ENCODE measurements at regions not wholly inside any gene's neighbourhood (a gene's known extent, or its start where the extent isn't known, plus 50 kb on each side); places are given as distances from the start of the nearest gene placed in this dataset.

- no peak for TF ChIP-seq E2F4 (CRISPR knock-in tag; IDR thresholded peaks at IDR 0.05; ENCODE audit: borderline replicate concordance, low read depth)
- TF ChIP-seq, protein P1, sequence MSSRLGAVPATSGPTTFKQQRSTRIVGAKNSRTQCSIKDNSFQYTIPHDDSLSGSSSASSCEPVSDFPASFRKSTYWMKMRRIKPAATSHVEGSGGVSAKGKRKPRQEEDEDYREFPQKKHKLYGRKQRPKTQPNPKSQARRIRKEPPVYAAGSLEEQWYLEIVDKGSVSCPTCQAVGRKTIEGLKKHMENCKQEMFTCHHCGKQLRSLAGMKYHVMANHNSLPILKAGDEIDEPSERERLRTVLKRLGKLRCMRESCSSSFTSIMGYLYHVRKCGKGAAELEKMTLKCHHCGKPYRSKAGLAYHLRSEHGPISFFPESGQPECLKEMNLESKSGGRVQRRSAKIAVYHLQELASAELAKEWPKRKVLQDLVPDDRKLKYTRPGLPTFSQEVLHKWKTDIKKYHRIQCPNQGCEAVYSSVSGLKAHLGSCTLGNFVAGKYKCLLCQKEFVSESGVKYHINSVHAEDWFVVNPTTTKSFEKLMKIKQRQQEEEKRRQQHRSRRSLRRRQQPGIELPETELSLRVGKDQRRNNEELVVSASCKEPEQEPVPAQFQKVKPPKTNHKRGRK (CRISPR knock-in tag; IDR thresholded peaks at IDR 0.05; ENCODE audit: borderline replicate concordance): no peak
- TF ChIP-seq ZMAT4 (CRISPR knock-in tag; IDR thresholded peaks at IDR 0.05): no peak
- TF ChIP-seq, protein P2, sequence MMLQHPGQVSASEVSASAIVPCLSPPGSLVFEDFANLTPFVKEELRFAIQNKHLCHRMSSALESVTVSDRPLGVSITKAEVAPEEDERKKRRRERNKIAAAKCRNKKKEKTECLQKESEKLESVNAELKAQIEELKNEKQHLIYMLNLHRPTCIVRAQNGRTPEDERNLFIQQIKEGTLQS (CRISPR knock-in tag; conservative IDR thresholded peaks at IDR 0.05): no peak
- TF ChIP-seq, protein P3, sequence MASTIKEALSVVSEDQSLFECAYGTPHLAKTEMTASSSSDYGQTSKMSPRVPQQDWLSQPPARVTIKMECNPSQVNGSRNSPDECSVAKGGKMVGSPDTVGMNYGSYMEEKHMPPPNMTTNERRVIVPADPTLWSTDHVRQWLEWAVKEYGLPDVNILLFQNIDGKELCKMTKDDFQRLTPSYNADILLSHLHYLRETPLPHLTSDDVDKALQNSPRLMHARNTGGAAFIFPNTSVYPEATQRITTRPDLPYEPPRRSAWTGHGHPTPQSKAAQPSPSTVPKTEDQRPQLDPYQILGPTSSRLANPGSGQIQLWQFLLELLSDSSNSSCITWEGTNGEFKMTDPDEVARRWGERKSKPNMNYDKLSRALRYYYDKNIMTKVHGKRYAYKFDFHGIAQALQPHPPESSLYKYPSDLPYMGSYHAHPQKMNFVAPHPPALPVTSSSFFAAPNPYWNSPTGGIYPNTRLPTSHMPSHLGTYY (CRISPR knock-in tag; IDR thresholded peaks at IDR 0.05): no peak
- TF ChIP-seq USF2 (CRISPR knock-in tag; IDR thresholded peaks at IDR 0.05): no peak
- no peak for TF ChIP-seq NR1H2 (CRISPR knock-in tag; IDR thresholded peaks at IDR 0.05)
- TF ChIP-seq HMGA2 (CRISPR knock-in tag; IDR thresholded peaks at IDR 0.05): no peak
- TF ChIP-seq E2F1 (CRISPR knock-in tag; IDR thresholded peaks at IDR 0.05): no peak
- TF ChIP-seq MXD4 (CRISPR knock-in tag; IDR thresholded peaks at IDR 0.05; ENCODE audit: borderline replicate concordance): no peak
These were observed 102.8 kb upstream of the PHACTR1 start (continued) for GRCh38 chr6:12613811-12614210.

DNA sequence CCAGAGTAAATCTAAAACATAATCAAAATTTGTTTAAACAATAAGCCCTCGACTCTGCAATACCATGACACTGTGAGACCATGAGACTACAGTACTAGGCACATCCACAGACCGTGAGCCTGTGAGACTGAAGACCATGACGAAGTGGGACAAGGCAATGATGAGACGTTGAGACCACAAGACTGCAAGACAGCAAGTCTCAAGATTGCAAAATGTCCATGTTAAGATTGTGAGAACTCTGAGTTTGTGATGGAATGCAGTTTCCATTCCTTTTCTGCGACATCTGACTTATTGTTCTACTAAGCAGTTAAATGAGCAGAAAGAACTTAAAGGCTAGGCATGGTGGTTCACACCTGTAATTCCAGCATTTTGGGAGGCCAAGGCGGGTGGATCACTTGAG lies 102.1 kb upstream of the PHACTR1 start:
- Mint-ChIP-seq H3K4me3 (no peak overlapping the region), H3K36me3 (no peaks in the 10 kb centered on the region), H3K27ac (no peak overlapping the region), H3K9me3 (no peaks in the 10 kb centered on the region), H3K27me3 (ENCODE audit: low read depth) (no peaks in the 10 kb centered on the region), H3K4me1 (peaks cover 4% of the 10 kb centered on the region)
- ChIA-PET CTCF (no interaction called here), POLR2A (no interaction called here)
- no peak for ATAC-seq
- no peak for DNase-seq (ENCODE audit: low spot score)
- TF ChIP-seq RELA (CRISPR knock-in tag; IDR thresholded peaks at IDR 0.05; ENCODE audit: borderline replicate concordance): no peak
- TF ChIP-seq, protein P2 (CRISPR knock-in tag; conservative IDR thresholded peaks at IDR 0.05): no peak

DNA sequence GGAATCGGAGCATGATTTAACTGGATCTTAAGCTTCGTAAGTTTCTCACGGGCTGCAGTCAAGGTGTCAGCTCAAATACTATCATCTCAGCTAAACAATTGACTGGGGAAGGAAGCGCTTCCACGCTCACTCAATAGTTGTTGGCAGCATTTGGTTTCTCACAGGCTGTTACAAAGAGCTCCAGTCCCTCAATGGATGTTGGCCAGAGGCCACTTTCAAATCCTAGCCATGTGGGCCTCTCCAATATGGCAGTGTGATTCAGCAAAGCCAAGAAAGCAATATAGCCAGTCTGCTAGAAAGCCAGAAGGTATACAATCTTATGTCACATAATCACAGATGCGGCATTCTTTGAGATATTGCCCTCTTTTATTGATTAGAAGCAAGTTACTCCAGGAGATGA lies 98.3 kb upstream of the PHACTR1 start:
- H3K27ac Mint-ChIP-seq: no peak overlapping the region
- CTCF ChIA-PET: no interaction called here
- H3K27me3 Mint-ChIP-seq (ENCODE audit: low read depth): no peaks in the 10 kb centered on the region
- no peak for ATAC-seq
- no peaks in the 10 kb centered on the region for H3K36me3 Mint-ChIP-seq
- TF ChIP-seq RORB (CRISPR knock-in tag; IDR thresholded peaks at IDR 0.05): no peak
- TF ChIP-seq ZNF396 (CRISPR knock-in tag; IDR thresholded peaks at IDR 0.05; ENCODE audit: borderline replicate concordance): no peak
- no peak for TF ChIP-seq SOX15 (CRISPR knock-in tag; IDR thresholded peaks at IDR 0.05)
- TF ChIP-seq JAZF1 (CRISPR knock-in tag; IDR thresholded peaks at IDR 0.05): no peak
- TF ChIP-seq, protein P4, sequence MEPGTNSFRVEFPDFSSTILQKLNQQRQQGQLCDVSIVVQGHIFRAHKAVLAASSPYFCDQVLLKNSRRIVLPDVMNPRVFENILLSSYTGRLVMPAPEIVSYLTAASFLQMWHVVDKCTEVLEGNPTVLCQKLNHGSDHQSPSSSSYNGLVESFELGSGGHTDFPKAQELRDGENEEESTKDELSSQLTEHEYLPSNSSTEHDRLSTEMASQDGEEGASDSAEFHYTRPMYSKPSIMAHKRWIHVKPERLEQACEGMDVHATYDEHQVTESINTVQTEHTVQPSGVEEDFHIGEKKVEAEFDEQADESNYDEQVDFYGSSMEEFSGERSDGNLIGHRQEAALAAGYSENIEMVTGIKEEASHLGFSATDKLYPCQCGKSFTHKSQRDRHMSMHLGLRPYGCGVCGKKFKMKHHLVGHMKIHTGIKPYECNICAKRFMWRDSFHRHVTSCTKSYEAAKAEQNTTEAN (CRISPR knock-in tag; IDR thresholded peaks at IDR 0.05): no peak
- TF ChIP-seq, protein P5, sequence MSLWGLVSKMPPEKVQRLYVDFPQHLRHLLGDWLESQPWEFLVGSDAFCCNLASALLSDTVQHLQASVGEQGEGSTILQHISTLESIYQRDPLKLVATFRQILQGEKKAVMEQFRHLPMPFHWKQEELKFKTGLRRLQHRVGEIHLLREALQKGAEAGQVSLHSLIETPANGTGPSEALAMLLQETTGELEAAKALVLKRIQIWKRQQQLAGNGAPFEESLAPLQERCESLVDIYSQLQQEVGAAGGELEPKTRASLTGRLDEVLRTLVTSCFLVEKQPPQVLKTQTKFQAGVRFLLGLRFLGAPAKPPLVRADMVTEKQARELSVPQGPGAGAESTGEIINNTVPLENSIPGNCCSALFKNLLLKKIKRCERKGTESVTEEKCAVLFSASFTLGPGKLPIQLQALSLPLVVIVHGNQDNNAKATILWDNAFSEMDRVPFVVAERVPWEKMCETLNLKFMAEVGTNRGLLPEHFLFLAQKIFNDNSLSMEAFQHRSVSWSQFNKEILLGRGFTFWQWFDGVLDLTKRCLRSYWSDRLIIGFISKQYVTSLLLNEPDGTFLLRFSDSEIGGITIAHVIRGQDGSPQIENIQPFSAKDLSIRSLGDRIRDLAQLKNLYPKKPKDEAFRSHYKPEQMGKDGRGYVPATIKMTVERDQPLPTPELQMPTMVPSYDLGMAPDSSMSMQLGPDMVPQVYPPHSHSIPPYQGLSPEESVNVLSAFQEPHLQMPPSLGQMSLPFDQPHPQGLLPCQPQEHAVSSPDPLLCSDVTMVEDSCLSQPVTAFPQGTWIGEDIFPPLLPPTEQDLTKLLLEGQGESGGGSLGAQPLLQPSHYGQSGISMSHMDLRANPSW (CRISPR knock-in tag; conservative IDR thresholded peaks at IDR 0.05; ENCODE audit: low read depth): no peak
- no peak for TF ChIP-seq ZBTB21 (CRISPR knock-in tag; IDR thresholded peaks at IDR 0.05; ENCODE audit: borderline replicate concordance)
- TF ChIP-seq ZNF423 (CRISPR knock-in tag; IDR thresholded peaks at IDR 0.05): no peak
- TF ChIP-seq MXD4 (CRISPR knock-in tag; IDR thresholded peaks at IDR 0.05; ENCODE audit: borderline replicate concordance): no peak
- no peak overlapping the region for H3K4me3 Mint-ChIP-seq
- POLR2A ChIA-PET: no interaction called here
- DNase-seq (ENCODE audit: low spot score): no peak
- H3K4me1 Mint-ChIP-seq: no peaks in the 10 kb centered on the region
- H3K9me3 Mint-ChIP-seq: no peaks in the 10 kb centered on the region
